Hepatocyte (in vitro differentiated cells): ENCODE measurements at regions not wholly inside any gene's neighbourhood (a gene's known extent, or its start where the extent isn't known, plus 50 kb on each side); places are given as distances from the start of the nearest gene placed in this dataset.

Experiments used
- DNase-seq: peaks from one replicate; pipeline ENCODE4 v3.0.0-alpha.2; 2016; ENCODE audit warnings: low spot score
- H2AFZ ChIP-seq: fragments of 200-600 bp; sonication (generic); 2 replicates; pipeline ENCODE4 v1.6.0; 2016; ENCODE audit warnings: antibody characterized with exemption, mild to moderate bottlenecking
- H3K27ac ChIP-seq: fragments of 200-600 bp; sonication (generic); 2 replicates; pipeline ENCODE4 v1.5.1; 2016; ENCODE audit warnings: mild to moderate bottlenecking
- H3K27me3 ChIP-seq: fragments of 200-600 bp; sonication (generic); 2 replicates; pipeline ENCODE4 v1.6.1; 2016
- H3K36me3 ChIP-seq: fragments of 200-600 bp; sonication (generic); replicated peaks from 2 replicates; pipeline ENCODE4 v1.5.1; 2016; ENCODE audit warnings: low read depth; ENCODE audit not compliant: insufficient read depth
- H3K4me1 ChIP-seq: fragments of 200-600 bp; sonication (generic); 2 replicates; pipeline ENCODE4 v1.5.1; 2016; ENCODE audit warnings: mild to moderate bottlenecking, moderate library complexity; ENCODE audit not compliant: insufficient read depth
- H3K4me2 ChIP-seq: fragments of 200-600 bp; sonication (generic); 2 replicates; pipeline ENCODE4 v1.6.0; 2016
- H3K4me3 ChIP-seq: fragments of 200-600 bp; sonication (generic); 2 replicates; pipeline ENCODE4 v1.5.1; 2016; ENCODE audit warnings: mild to moderate bottlenecking
- H3K79me2 ChIP-seq: fragments of 200-600 bp; sonication (generic); 2 replicates; pipeline ENCODE4 v1.6.0; 2017; ENCODE audit warnings: mild to moderate bottlenecking
- H3K9me2 ChIP-seq: fragments of 200-600 bp; sonication (generic); replicated peaks from 2 replicates; pipeline ENCODE4 v1.6.0; 2017; ENCODE audit warnings: mild to moderate bottlenecking; ENCODE audit not compliant: insufficient read depth
- H3K9me3 ChIP-seq: fragments of 200-600 bp; sonication (generic); 2 replicates; pipeline ENCODE4 v1.5.1; 2016; ENCODE audit warnings: low read depth, mild to moderate bottlenecking
- H4K20me1 ChIP-seq: fragments of 200-600 bp; sonication (generic); 2 replicates; pipeline ENCODE4 v1.6.0; 2016; ENCODE audit warnings: mild to moderate bottlenecking; ENCODE audit not compliant: insufficient read depth, poor library complexity, severe bottlenecking
- CTCF ChIP-seq: fragments of 200-600 bp; sonication (generic); IDR thresholded peaks from 2 replicates; pipeline ENCODE4 v1.5.1; 2016; ENCODE audit warnings: antibody characterized with exemption, mild to moderate bottlenecking; ENCODE audit not compliant: poor library complexity
- EZH2 ChIP-seq: fragments of 200-600 bp; sonication (generic); IDR thresholded peaks from 2 replicates; pipeline ENCODE4 v1.6.1; 2016; ENCODE audit warnings: antibody characterized with exemption, mild to moderate bottlenecking, borderline replicate concordance
- EZH2phosphoT487 ChIP-seq: fragments of 200-600 bp; sonication (generic); IDR thresholded peaks from one replicate; pipeline ENCODE4 v1.6.1; 2018; ENCODE audit warnings: antibody characterized with exemption, mild to moderate bottlenecking, low read depth, moderate library complexity; ENCODE audit not compliant: unreplicated experiment, severe bottlenecking
- WGBS: methylation state at CpG from one replicate; pipeline ENCODE4 v1.1.6; 2016; ENCODE audit warnings: low lambda C conversion rate; ENCODE audit errors: missing lambda C conversion rate; 5-methylcytosine and 5-hydroxymethylcytosine counted together

- Histone ChIP-seq H3K27me3 (no peaks in the 10 kb centered on the region), H3K4me1 (peaks cover 15% of the 10 kb centered on the region), H3K4me3 (no peak overlapping the region), H3K4me2 (no peak overlapping the region), H3K9me2 (no peaks in the 10 kb centered on the region), H2AFZ (no peak overlapping the region), H4K20me1 (no peaks in the 10 kb centered on the region), H3K27ac (no peak overlapping the region), H3K9me3 (no peaks in the 10 kb centered on the region), H3K36me3 (no peaks in the 10 kb centered on the region), H3K79me2 (no peaks in the 10 kb centered on the region)
- DNase-seq, result no peak
- WGBS, result 55% methylated on average over 5 of the region's 5 CpGs
- no peak for TF ChIP-seq EZH2phosphoT487
- TF ChIP-seq CTCF, result no peak
- TF ChIP-seq EZH2, result no peak
Measured at GRCh38 chr6:122028933-122029522, 370.4 kb upstream of the HSF2 start.

GRCh38 chr6:122033564-122034181 lies 365.8 kb upstream of the HSF2 start:
- Histone ChIP-seq H3K36me3 (no peaks in the 10 kb centered on the region), H3K4me2 (no peak overlapping the region), H4K20me1 (no peaks in the 10 kb centered on the region), H3K4me3 (no peak overlapping the region), H3K9me2 (no peaks in the 10 kb centered on the region), H2AFZ (no peak overlapping the region), H3K4me1 (peaks cover 7% of the 10 kb centered on the region), H3K27me3 (no peaks in the 10 kb centered on the region), H3K79me2 (no peaks in the 10 kb centered on the region), H3K27ac (peak overlapping the region; percentile 8), H3K9me3 (no peaks in the 10 kb centered on the region)
- peak; percentile 76 for DNase-seq
- TF ChIP-seq CTCF (peak; percentile 80), EZH2phosphoT487 (no peak)
- 0% methylated on average over 1 of the region's 1 CpG for WGBS

- Histone ChIP-seq H3K4me2 (no peak overlapping the region), H3K27ac (no peak overlapping the region), H3K4me1 (peaks cover 7% of the 10 kb centered on the region), H4K20me1 (no peaks in the 10 kb centered on the region), H3K27me3 (no peaks in the 10 kb centered on the region), H3K4me3 (no peak overlapping the region), H3K9me2 (no peaks in the 10 kb centered on the region), H3K9me3 (no peaks in the 10 kb centered on the region), H2AFZ (no peak overlapping the region), H3K79me2 (no peaks in the 10 kb centered on the region), H3K36me3 (no peaks in the 10 kb centered on the region)
- DNase-seq, result no peak
- WGBS, result 82% methylated on average over 2 of the region's 2 CpGs
- TF ChIP-seq EZH2 (no peak), CTCF (no peak), EZH2phosphoT487 (no peak)
Measured at GRCh38 chr6:122035173-122035572, 364.3 kb upstream of the HSF2 start.
